ENCODE measurements at regions not wholly inside any gene's neighbourhood (a gene's known extent, or its start where the extent isn't known, plus 50 kb on each side); places are given as distances from the start of the nearest gene placed in this dataset.
"Not testable (repeated sequence)": the region's sequence is repeated elsewhere in the genome, so short reads cannot be mapped to it uniquely, and the experiment has no call there.

- not testable (repeated sequence) for TF ChIP-seq EZH2phosphoT487, CTCF (IDR thresholded peaks at IDR 0.05)
These were observed 308.1 kb upstream of the B3GAT1 start for GRCh38 chr11:134719940-134720690.
